IPS-15b (cell line): ENCODE measurements at regions not wholly inside any gene's neighbourhood (a gene's known extent, or its start where the extent isn't known, plus 50 kb on each side); places are given as distances from the start of the nearest gene placed in this dataset.

ENCODE experiments used
- H3K27me3 ChIP-seq: one replicate; pipeline ENCODE4 v1.6.1; 2013; ENCODE audit warnings: low read length; ENCODE audit not compliant: control insufficient read depth, insufficient read depth
- H3K36me3 ChIP-seq: one replicate; pipeline ENCODE4 v1.6.1; 2013; ENCODE audit warnings: low read length; ENCODE audit not compliant: control insufficient read depth, insufficient read depth
- H3K4me1 ChIP-seq: one replicate; pipeline ENCODE4 v1.6.1; 2013; ENCODE audit warnings: mild to moderate bottlenecking, low read length; ENCODE audit not compliant: control insufficient read depth, insufficient read depth
- H3K4me3 ChIP-seq: one replicate; pipeline ENCODE4 v1.5.1; 2013; ENCODE audit warnings: low read depth, low read length
- H3K9ac ChIP-seq: one replicate; pipeline ENCODE4 v1.6.1; 2013; ENCODE audit warnings: low read depth, mild to moderate bottlenecking, low read length
- H3K9me3 ChIP-seq: one replicate; pipeline ENCODE4 v1.6.1; 2013; ENCODE audit warnings: mild to moderate bottlenecking, low read length; ENCODE audit not compliant: control insufficient read depth, insufficient read depth

GRCh38 chr16:6170022-6170421 is 1072.4 kb upstream of the EEF2KMT start:
- Histone ChIP-seq H3K4me3 (no peak overlapping the region), H3K9me3 (no peaks in the 10 kb centered on the region), H3K4me1 (peaks cover 5% of the 10 kb centered on the region), H3K36me3 (no peaks in the 10 kb centered on the region), H3K27me3 (no peaks in the 10 kb centered on the region), H3K9ac (no peak overlapping the region)

DNA sequence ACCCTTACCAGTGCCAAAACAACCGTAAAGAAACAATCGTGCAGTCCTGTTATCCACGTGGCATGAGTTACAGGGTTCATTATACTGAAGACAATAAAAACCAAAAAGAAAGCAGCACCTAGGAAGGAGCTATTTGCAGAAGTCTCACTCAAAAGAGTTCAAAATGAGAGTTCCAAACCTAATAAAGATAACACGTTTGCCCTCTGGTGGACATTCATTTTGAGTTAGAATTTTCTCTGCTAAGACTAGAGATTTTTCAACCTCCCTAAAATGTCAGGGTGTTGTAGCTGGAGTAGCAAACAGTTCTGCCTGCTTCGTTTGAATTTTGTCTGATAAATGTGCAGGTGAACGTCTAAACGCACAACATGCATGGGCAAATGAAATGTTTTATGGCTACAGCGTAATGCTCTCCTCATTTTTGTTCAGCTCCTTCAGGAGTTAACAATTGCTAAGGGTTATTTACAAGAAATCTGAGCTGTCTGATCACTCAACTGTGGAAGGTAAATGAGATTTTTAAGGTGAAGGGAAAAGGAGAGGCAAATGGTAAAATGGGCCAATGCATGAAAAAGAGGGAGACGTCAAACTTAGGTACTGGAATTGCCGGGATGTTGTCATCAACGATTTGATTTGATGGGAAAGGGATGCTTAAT is 1067.9 kb upstream of the EEF2KMT start:
- Histone ChIP-seq H3K4me1 (peaks cover 8% of the 10 kb centered on the region), H3K4me3 (no peak overlapping the region), H3K9me3 (no peaks in the 10 kb centered on the region), H3K27me3 (no peaks in the 10 kb centered on the region), H3K9ac (no peak overlapping the region), H3K36me3 (no peaks in the 10 kb centered on the region)

- Histone ChIP-seq H3K36me3 (no peaks in the 10 kb centered on the region), H3K9me3 (no peaks in the 10 kb centered on the region), H3K4me1 (peaks cover 8% of the 10 kb centered on the region), H3K9ac (no peak overlapping the region), H3K27me3 (no peaks in the 10 kb centered on the region), H3K4me3 (no peak overlapping the region)
Measured at GRCh38 chr16:6160871-6161270, 1063.3 kb upstream of the EEF2KMT start.

GRCh38 chr16:6160303-6160702 is 1062.7 kb upstream of the EEF2KMT start:
- Histone ChIP-seq H3K4me3 (no peak overlapping the region), H3K9me3 (no peaks in the 10 kb centered on the region), H3K9ac (no peak overlapping the region), H3K27me3 (no peaks in the 10 kb centered on the region), H3K36me3 (no peaks in the 10 kb centered on the region), H3K4me1 (peaks cover 8% of the 10 kb centered on the region)

DNA sequence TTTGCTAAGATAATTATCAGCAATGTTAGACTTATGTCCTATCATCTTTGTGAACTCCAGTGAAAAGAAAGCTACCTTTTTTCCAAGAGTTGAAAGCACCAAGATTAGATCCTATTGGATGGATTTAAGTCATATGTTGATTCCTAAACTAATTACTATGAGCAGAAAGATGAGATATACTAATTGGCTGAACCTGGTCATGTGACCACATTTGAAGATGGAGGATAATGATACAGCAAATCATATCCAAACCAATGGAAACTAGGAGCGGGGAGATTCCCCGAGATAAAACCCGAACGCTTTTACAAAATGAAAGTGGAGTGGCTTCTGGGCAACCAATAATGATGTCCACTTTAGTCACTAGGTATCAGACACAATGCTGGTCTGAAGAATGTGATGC is 1060.2 kb upstream of the EEF2KMT start:
- no peak overlapping the region for H3K4me3 ChIP-seq
- no peaks in the 10 kb centered on the region for H3K4me1 ChIP-seq
- no peak overlapping the region for H3K9ac ChIP-seq
- H3K36me3 ChIP-seq, result no peaks in the 10 kb centered on the region
- no peaks in the 10 kb centered on the region for H3K9me3 ChIP-seq
- no peaks in the 10 kb centered on the region for H3K27me3 ChIP-seq

- no peaks in the 10 kb centered on the region for H3K9me3 ChIP-seq
- H3K9ac ChIP-seq, result no peak overlapping the region
- no peaks in the 10 kb centered on the region for H3K36me3 ChIP-seq
- H3K27me3 ChIP-seq, result no peaks in the 10 kb centered on the region
- no peak overlapping the region for H3K4me3 ChIP-seq
- no peaks in the 10 kb centered on the region for H3K4me1 ChIP-seq
Measured at GRCh38 chr16:6155271-6155670, 1057.7 kb upstream of the EEF2KMT start.

- H3K9ac ChIP-seq, result no peak overlapping the region
- no peaks in the 10 kb centered on the region for H3K9me3 ChIP-seq
- H3K4me1 ChIP-seq, result peaks cover 4% of the 10 kb centered on the region
- H3K36me3 ChIP-seq, result no peaks in the 10 kb centered on the region
- no peaks in the 10 kb centered on the region for H3K27me3 ChIP-seq
- no peak overlapping the region for H3K4me3 ChIP-seq
Measured at GRCh38 chr16:6153901-6154300, 1056.3 kb upstream of the EEF2KMT start.

GRCh38 chr16:6149031-6149430 is 1051.4 kb upstream of the EEF2KMT start:
- peaks cover 7% of the 10 kb centered on the region for H3K4me1 ChIP-seq
- H3K27me3 ChIP-seq, result no peaks in the 10 kb centered on the region
- no peaks in the 10 kb centered on the region for H3K9me3 ChIP-seq
- no peak overlapping the region for H3K9ac ChIP-seq
- no peak overlapping the region for H3K4me3 ChIP-seq
- no peaks in the 10 kb centered on the region for H3K36me3 ChIP-seq

DNA sequence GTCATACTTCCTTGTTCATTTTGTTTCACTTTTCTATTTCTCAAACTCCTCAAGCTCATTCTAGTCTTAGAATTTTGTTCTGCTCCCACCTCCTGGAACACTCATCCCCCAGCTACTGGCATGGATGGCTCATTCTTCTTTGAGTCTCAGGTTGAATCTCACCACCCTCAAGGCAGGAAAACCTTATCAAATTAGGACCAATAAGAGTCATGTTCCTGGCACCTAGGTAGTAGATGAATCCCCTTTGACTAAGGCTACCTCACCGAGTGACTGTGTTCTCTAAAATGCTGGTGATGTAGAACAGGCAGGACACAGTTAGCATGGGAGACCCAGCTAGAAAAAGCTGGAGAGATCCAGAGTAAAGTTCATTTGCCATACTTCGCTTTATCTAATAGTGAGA is 1050.8 kb upstream of the EEF2KMT start:
- H3K27me3 ChIP-seq, result no peaks in the 10 kb centered on the region
- no peaks in the 10 kb centered on the region for H3K36me3 ChIP-seq
- H3K9ac ChIP-seq, result no peak overlapping the region
- H3K4me3 ChIP-seq, result no peak overlapping the region
- peaks cover 7% of the 10 kb centered on the region for H3K4me1 ChIP-seq
- no peaks in the 10 kb centered on the region for H3K9me3 ChIP-seq

GRCh38 chr16:6146874-6147425 is 1049.4 kb upstream of the EEF2KMT start:
- Histone ChIP-seq H3K36me3 (no peaks in the 10 kb centered on the region), H3K4me3 (no peak overlapping the region), H3K27me3 (no peaks in the 10 kb centered on the region), H3K9me3 (no peaks in the 10 kb centered on the region), H3K4me1 (peaks cover 7% of the 10 kb centered on the region), H3K9ac (no peak overlapping the region)

DNA sequence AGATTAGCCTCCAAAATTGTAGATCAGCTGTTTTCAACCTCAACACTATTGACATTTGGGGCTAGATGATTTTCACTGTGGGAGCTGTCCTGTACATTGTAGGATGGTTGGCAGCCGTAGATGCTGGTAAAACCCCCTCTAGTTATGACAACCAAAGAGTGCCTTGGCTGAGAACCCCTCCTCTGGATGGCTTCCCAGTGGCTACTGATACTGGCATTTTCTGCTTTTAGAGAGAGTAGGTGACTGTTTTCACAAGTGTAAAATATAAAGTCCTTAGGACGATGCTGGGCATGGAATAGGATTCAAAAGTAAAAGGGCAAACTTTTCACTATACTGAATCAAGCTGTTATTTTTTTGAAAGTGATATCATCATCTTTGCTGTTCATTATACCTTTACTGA is 1048.8 kb upstream of the EEF2KMT start:
- Histone ChIP-seq H3K4me1 (peaks cover 7% of the 10 kb centered on the region), H3K27me3 (no peaks in the 10 kb centered on the region), H3K9me3 (no peaks in the 10 kb centered on the region), H3K9ac (no peak overlapping the region), H3K36me3 (no peaks in the 10 kb centered on the region), H3K4me3 (no peak overlapping the region)

GRCh38 chr16:6144463-6144862 is 1046.9 kb upstream of the EEF2KMT start:
- peaks cover 7% of the 10 kb centered on the region for H3K4me1 ChIP-seq
- H3K9ac ChIP-seq, result no peak overlapping the region
- no peaks in the 10 kb centered on the region for H3K27me3 ChIP-seq
- no peak overlapping the region for H3K4me3 ChIP-seq
- H3K36me3 ChIP-seq, result no peaks in the 10 kb centered on the region
- H3K9me3 ChIP-seq, result no peaks in the 10 kb centered on the region
